MM.1S (cell line): ENCODE measurements at regions not wholly inside any gene's neighbourhood (a gene's known extent, or its start where the extent isn't known, plus 50 kb on each side); places are given as distances from the start of the nearest gene placed in this dataset.

Experiments used
- DNase-seq: peaks from one replicate; pipeline ENCODE4 v3.0.0-alpha.2; 2015
- H2AFZ ChIP-seq: fragments of 300-600 bp; sonication (generic); 2 replicates; pipeline ENCODE4 v1.6.0; 2016; ENCODE audit warnings: antibody characterized with exemption, low read length
- H3F3A ChIP-seq: fragments of 300-600 bp; sonication (generic); 2 replicates; pipeline ENCODE4 v1.6.1; 2016; ENCODE audit warnings: mild to moderate bottlenecking, antibody characterized with exemption, low read length, moderate library complexity, mixed read lengths; ENCODE audit not compliant: insufficient read depth
- H3K27ac ChIP-seq: fragments of 300-600 bp; sonication (generic); 2 replicates; pipeline ENCODE4 v1.5.1; 2016; ENCODE audit warnings: mild to moderate bottlenecking, low read length
- H3K27me3 ChIP-seq: fragments of 300-600 bp; sonication (generic); replicated peaks from 2 replicates; pipeline ENCODE4 v1.6.0; 2016; ENCODE audit warnings: low read length; ENCODE audit not compliant: insufficient read depth
- H3K36me3 ChIP-seq: fragments of 300-600 bp; sonication (generic); replicated peaks from 2 replicates; pipeline ENCODE4 v1.6.1; 2016; ENCODE audit warnings: mild to moderate bottlenecking, low read length, mixed read lengths; ENCODE audit not compliant: insufficient read depth
- H3K4me1 ChIP-seq: fragments of 300-600 bp; sonication (generic); 2 replicates; pipeline ENCODE4 v1.6.1; 2016; ENCODE audit warnings: low read length, mixed read lengths
- H3K4me2 ChIP-seq: fragments of 300-600 bp; sonication (generic); 2 replicates; pipeline ENCODE4 v1.6.0; 2016; ENCODE audit warnings: low read depth, low read length
- H3K4me3 ChIP-seq: fragments of 300-600 bp; sonication (generic); 2 replicates; pipeline ENCODE4 v1.5.1; 2016; ENCODE audit warnings: low read length, mixed read lengths
- H3K79me2 ChIP-seq: fragments of 300-600 bp; sonication (generic); 2 replicates; pipeline ENCODE4 v1.6.1; 2016; ENCODE audit warnings: mixed run types, low read length, mixed read lengths
- H3K9ac ChIP-seq: fragments of 300-600 bp; sonication (generic); 2 replicates; pipeline ENCODE4 v1.6.1; 2016; ENCODE audit warnings: low read length, mixed read lengths
- H3K9me2 ChIP-seq: fragments of 300-600 bp; sonication (generic); replicated peaks from 2 replicates; pipeline ENCODE4 v1.6.1; 2016; ENCODE audit warnings: mild to moderate bottlenecking, low read length, mixed read lengths; ENCODE audit not compliant: insufficient read depth
- H3K9me3 ChIP-seq: fragments of 300-600 bp; sonication (generic); replicated peaks from 2 replicates; pipeline ENCODE4 v1.6.1; 2016; ENCODE audit warnings: mild to moderate bottlenecking, low read length, mixed read lengths; ENCODE audit not compliant: insufficient read depth
- H4K20me1 ChIP-seq: fragments of 300-600 bp; sonication (generic); 2 replicates; pipeline ENCODE4 v1.6.1; 2016; ENCODE audit warnings: mild to moderate bottlenecking, low read length, moderate library complexity, mixed read lengths; ENCODE audit not compliant: insufficient read depth
- EZH2 ChIP-seq: fragments of 300-600 bp; sonication (generic); optimal IDR thresholded peaks from 2 replicates; pipeline ENCODE3; 2017; ENCODE audit warnings: low read depth, mild to moderate bottlenecking, antibody characterized with exemption, low read length, mixed read lengths
- EZH2phosphoT487 ChIP-seq: fragments of 300-600 bp; sonication (generic); IDR thresholded peaks from 2 replicates; pipeline ENCODE4 v1.6.1; 2018; ENCODE audit warnings: antibody characterized with exemption, low read length
- TF ChIP-seq, protein P1 (sequence below): fragments of 300-600 bp; sonication (generic); IDR thresholded peaks from 2 replicates; pipeline ENCODE4 v1.5.1; 2016; ENCODE audit warnings: antibody characterized with exemption, low read length, mixed read lengths

- H3K4me1 ChIP-seq, result 0 out of 2 replicates have a peak, but pooled peaks cover 2% of the 10 kb centered on the region
- TF ChIP-seq, protein P1, sequence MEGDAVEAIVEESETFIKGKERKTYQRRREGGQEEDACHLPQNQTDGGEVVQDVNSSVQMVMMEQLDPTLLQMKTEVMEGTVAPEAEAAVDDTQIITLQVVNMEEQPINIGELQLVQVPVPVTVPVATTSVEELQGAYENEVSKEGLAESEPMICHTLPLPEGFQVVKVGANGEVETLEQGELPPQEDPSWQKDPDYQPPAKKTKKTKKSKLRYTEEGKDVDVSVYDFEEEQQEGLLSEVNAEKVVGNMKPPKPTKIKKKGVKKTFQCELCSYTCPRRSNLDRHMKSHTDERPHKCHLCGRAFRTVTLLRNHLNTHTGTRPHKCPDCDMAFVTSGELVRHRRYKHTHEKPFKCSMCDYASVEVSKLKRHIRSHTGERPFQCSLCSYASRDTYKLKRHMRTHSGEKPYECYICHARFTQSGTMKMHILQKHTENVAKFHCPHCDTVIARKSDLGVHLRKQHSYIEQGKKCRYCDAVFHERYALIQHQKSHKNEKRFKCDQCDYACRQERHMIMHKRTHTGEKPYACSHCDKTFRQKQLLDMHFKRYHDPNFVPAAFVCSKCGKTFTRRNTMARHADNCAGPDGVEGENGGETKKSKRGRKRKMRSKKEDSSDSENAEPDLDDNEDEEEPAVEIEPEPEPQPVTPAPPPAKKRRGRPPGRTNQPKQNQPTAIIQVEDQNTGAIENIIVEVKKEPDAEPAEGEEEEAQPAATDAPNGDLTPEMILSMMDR, result no peak
- TF ChIP-seq EZH2 (no peak), EZH2phosphoT487 (no peak)
- no peaks in the 10 kb centered on the region for H3F3A ChIP-seq
- no peaks in the 10 kb centered on the region for H3K79me2 ChIP-seq
- no peaks in the 10 kb centered on the region for H4K20me1 ChIP-seq
- DNase-seq, result no peak
- no peak overlapping the region for H3K4me2 ChIP-seq
- no peaks in the 10 kb centered on the region for H3K27me3 ChIP-seq
- H3K27ac ChIP-seq, result no peak overlapping the region
- H2AFZ ChIP-seq, result no peak overlapping the region
- H3K4me3 ChIP-seq, result no peak overlapping the region
- H3K9ac ChIP-seq, result no peak overlapping the region
- H3K36me3 ChIP-seq, result no peaks in the 10 kb centered on the region
- H3K9me3 ChIP-seq, result no peaks in the 10 kb centered on the region
- H3K9me2 ChIP-seq, result no peaks in the 10 kb centered on the region
Observed at GRCh38 chr4:149161247-149161646, 654.4 kb downstream of the IQCM start.

DNA sequence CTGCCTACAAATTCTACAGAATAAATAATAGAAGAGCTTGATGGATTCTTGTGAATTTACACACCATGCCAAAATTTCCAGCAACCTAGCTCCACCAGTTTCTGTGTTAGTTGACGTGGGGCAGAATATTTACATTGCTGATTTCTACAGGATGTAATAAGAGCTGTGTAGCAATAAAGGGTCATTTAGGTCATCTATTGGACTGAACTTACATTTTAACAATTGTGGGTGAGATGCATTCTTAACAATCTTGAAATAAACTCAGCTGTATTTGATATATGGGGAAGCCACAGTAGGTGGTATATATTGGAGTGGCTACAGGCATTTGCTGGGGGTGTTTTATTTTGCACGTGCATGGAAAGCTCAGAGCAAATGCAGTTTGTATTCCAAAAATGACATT lies 655.3 kb downstream of the IQCM start:
- Histone ChIP-seq H3K79me2 (no peaks in the 10 kb centered on the region), H2AFZ (no peak overlapping the region), H3F3A (no peaks in the 10 kb centered on the region), H4K20me1 (no peaks in the 10 kb centered on the region), H3K36me3 (no peaks in the 10 kb centered on the region), H3K9me2 (no peaks in the 10 kb centered on the region), H3K4me2 (no peak overlapping the region), H3K9ac (no peak overlapping the region), H3K4me1 (0 out of 2 replicates have a peak, but pooled peaks cover 2% of the 10 kb centered on the region), H3K27ac (no peak overlapping the region), H3K4me3 (no peak overlapping the region), H3K27me3 (no peaks in the 10 kb centered on the region), H3K9me3 (no peaks in the 10 kb centered on the region)
- DNase-seq, result no peak
- TF ChIP-seq, protein P1, result no peak
- TF ChIP-seq EZH2, result no peak
- no peak for TF ChIP-seq EZH2phosphoT487

GRCh38 chr4:149158817-149159216 lies 656.8 kb downstream of the IQCM start:
- 0 out of 2 replicates have a peak, but pooled peaks cover 2% of the 10 kb centered on the region for H3K4me1 ChIP-seq
- H4K20me1 ChIP-seq, result no peaks in the 10 kb centered on the region
- H3K9ac ChIP-seq, result no peak overlapping the region
- H3K27ac ChIP-seq, result no peak overlapping the region
- H2AFZ ChIP-seq, result no peak overlapping the region
- TF ChIP-seq EZH2phosphoT487 (no peak), EZH2 (no peak)
- TF ChIP-seq, protein P1, result no peak
- no peaks in the 10 kb centered on the region for H3K36me3 ChIP-seq
- H3K27me3 ChIP-seq, result no peaks in the 10 kb centered on the region
- no peak overlapping the region for H3K4me3 ChIP-seq
- H3K79me2 ChIP-seq, result no peaks in the 10 kb centered on the region
- no peaks in the 10 kb centered on the region for H3F3A ChIP-seq
- H3K4me2 ChIP-seq, result no peak overlapping the region
- H3K9me2 ChIP-seq, result no peaks in the 10 kb centered on the region
- no peaks in the 10 kb centered on the region for H3K9me3 ChIP-seq
- no peak for DNase-seq
